ENCODE measurements at regions not wholly inside any gene's neighbourhood (a gene's known extent, or its start where the extent isn't known, plus 50 kb on each side); places are given as distances from the start of the nearest gene placed in this dataset.
"Not testable (repeated sequence)": the region's sequence is repeated elsewhere in the genome, so short reads cannot be mapped to it uniquely, and the experiment has no call there.

- no peak for TF ChIP-seq ZNF274 (IDR thresholded peaks at IDR 0.05; ENCODE audit: low read depth, low read length)
- no peak overlapping the region for H3K4me3 ChIP-seq (ENCODE audit: low read length)
Measured at GRCh38 chr10:44011603-44011981, 362.9 kb upstream of the ZNF32 start.

DNA sequence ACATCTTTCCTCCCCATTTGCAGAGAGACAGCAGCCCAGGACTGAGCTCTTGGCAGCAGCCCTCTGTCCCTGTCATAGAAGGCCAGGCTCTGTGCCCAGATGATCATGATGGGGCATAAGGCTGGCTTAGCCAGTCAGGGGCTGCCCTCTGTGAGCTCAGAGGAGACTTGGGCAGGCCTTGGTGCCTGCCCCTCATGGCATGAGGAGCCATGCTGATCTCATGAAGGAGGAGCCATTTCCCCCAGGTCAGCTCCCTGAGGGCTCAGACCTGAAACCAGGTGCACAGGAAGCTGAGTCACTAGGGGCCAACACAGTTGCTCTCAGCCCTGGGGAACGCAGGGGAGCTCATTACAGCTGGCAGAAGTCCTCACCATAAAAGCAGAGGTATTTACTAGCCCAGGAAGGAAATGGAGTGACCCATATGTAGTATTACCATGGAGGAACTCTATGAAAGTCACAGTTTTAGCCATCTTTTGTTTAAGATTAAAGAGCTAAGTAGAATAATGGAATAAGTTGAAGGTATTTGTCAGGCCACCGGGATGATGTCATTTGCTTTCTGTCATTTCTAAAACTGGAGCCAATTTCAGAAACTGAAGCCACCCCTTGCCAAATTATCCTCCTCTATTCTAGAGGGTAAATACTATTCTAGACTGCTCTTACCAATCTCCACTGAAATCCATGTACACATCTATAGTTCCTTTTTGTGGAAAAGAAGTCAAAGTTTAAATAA, 362.4 kb upstream of the ZNF32 start:
- TF ChIP-seq ZNF274 (IDR thresholded peaks at IDR 0.05; ENCODE audit: low read depth, low read length) = no peak
- H3K4me3 ChIP-seq (ENCODE audit: low read length) = no peak overlapping the region

DNA sequence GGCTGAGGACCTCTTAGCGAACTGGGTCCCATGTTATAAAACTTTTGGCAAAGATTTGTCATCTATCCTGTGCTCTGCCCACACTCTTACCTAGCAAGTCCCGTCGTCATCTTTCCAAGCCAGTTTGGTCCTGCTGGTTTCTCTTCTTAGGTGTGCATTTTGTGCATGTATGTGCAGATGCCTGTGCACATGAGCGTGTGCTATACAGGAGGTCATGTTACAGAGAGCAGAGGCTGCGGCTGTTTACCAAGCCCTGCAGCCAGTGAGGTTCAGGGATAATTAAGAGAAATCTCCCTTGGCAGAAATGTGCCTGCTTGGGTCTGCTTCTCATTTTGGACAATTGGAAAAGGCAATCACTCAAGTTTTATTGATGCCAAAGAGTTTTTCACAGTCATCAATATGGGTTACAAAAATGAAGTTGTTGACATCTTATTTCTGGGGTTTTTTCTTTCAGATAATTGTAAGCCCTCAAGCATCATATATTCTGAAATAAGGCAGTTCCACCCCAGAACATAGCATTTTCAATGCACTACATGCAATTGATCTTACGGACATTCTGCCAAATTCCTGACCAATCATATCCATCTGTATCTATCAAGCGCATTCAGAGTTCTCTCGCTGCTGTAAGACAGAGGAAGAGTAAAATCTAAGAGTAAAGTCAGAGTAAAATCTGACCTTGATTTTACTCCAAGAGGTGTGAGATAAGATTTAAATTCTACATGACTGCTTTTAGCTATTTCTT, 361.4 kb upstream of the ZNF32 start:
- TF ChIP-seq ZNF274 (IDR thresholded peaks at IDR 0.05; ENCODE audit: low read depth, low read length) = no peak
- H3K4me3 ChIP-seq (ENCODE audit: low read length) = no peak overlapping the region

GRCh38 chr10:44008917-44009709, 360.4 kb upstream of the ZNF32 start:
- no peak for TF ChIP-seq ZNF274 (IDR thresholded peaks at IDR 0.05; ENCODE audit: low read depth, low read length)
- H3K4me3 ChIP-seq (ENCODE audit: low read length) = no peak overlapping the region

DNA sequence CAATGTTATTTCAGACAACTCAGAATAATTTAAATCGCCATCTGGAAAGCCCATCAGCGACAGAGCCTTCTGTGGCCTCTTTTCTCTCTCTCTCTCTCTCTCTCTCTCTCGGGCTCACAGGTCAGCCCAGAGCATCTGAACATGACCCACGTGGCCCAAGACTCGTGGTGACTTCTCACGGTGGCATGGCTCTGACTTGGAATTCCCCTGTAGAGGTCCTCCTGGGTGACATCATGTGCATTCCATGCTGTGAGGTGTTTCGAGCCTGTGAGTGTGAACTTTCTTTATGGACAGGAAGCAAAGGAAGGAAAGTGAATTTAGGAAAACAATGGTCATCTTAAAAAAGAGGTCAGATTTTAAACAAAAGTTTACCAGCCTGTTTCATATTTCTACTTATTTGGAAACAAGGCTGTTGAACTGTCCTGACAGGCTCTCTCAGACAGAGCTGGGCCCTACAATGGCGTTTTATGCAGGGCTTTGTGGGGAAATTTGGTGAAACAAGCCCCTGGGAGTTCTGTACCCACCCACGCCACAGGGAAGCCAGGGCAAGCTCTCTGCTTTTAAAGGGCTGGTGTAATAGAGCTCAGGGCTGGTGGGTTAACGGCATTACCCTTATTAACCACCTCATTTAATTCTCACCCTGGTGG, 359.7 kb upstream of the ZNF32 start:
- no peak for TF ChIP-seq ZNF274 (IDR thresholded peaks at IDR 0.05; ENCODE audit: low read depth, low read length)
- no peak overlapping the region for H3K4me3 ChIP-seq (ENCODE audit: low read length)

- TF ChIP-seq ZNF274 (IDR thresholded peaks at IDR 0.05; ENCODE audit: low read depth, low read length) = no peak
- no peak overlapping the region for H3K4me3 ChIP-seq (ENCODE audit: low read length)
Measured at GRCh38 chr10:44006771-44007170, 358.1 kb upstream of the ZNF32 start.

GRCh38 chr10:44005788-44006099, 357.1 kb upstream of the ZNF32 start:
- no peak overlapping the region for H3K4me3 ChIP-seq (ENCODE audit: low read length)
- no peak for TF ChIP-seq ZNF274 (IDR thresholded peaks at IDR 0.05; ENCODE audit: low read depth, low read length)

GRCh38 chr10:44004913-44005787, 356.5 kb upstream of the ZNF32 start:
- TF ChIP-seq ZNF274 (IDR thresholded peaks at IDR 0.05; ENCODE audit: low read depth, low read length) = no peak
- H3K4me3 ChIP-seq (ENCODE audit: low read length) = no peak overlapping the region

DNA sequence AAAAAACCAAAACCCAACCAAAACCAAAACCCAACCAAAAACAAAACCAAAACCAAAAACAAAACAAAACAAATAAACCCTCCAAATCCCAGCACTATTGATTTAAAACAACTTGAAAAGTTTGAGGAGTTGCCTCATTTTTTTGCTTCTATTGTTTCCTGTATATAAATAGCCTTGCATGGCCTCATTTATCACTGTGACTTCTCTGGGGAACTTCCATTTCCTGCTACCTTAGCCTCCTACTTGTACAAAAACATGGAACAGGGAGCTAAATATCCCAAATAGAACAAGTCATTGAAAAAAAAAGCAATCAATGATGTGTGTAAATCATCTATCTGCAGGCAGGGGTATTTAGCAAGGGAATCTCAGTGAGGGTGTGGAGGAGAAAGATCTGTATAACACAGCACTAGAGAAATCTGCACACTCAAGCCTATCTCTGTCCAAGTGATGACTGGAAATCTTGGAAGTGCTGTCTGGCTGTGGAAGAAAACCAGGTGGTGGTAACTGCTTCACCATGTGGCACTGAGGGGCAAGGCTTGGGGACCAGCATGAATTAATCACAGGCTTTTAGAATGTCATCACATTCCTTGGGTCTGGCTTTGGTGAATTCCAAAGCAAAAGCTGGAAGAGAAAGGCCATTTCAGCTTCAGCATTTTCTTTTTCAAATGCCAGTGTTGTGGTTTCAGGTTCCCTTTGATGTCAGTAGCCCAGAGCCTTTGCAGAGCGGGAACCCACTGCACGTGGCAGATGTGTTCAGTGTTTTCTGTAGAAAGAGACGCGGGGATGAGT, 349.5 kb upstream of the ZNF32 start:
- no peak for TF ChIP-seq ZNF274 (IDR thresholded peaks at IDR 0.05; ENCODE audit: low read depth, low read length)
- no peak overlapping the region for H3K4me3 ChIP-seq (ENCODE audit: low read length)

DNA sequence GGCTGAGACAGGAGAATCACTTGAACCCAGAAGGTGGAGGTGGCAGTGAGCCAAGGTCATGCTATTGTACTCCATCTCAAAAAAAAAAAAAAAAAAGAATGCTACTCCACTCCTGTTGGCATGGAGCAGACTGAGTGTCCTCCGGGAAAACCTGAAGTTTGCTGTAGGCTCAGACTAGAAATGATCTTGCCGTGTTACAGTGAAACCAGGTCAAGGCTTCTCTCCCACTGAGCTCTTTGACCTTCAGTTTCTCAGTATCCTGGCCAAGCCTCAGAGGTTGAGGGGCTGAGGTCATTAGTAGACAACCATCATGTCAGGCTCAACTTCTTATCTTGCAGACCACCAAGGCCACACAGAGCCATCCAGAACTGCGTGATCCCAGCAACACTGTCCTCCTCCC, 348.6 kb upstream of the ZNF32 start:
- no peak for TF ChIP-seq ZNF274 (IDR thresholded peaks at IDR 0.05; ENCODE audit: low read depth, low read length)
- no peak overlapping the region for H3K4me3 ChIP-seq (ENCODE audit: low read length)

DNA sequence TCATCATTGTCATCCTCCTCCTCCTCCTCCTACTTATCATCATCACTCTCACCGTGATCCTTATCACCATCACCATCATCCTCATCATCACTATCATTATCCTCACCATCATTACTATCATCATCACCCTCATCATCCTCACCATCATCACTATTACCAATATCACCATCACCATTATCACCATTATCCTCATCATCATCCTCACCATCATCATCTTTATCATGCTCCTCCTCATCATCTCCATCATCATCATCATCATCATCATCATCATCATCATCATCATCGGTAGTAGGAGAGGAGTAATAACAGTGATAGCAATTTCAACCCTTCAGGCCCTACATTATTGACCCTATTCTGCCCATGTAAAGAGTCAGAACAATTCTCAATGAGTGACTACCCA, 345.9 kb upstream of the ZNF32 start:
- H3K4me3 ChIP-seq (ENCODE audit: low read length) = no peak overlapping the region
- TF ChIP-seq ZNF274 (IDR thresholded peaks at IDR 0.05; ENCODE audit: low read depth, low read length) = no peak

- not testable (repeated sequence) for H3K4me3 ChIP-seq (ENCODE audit: low read length)
Measured at GRCh38 chr10:43992816-43993215, 344.1 kb upstream of the ZNF32 start.

DNA sequence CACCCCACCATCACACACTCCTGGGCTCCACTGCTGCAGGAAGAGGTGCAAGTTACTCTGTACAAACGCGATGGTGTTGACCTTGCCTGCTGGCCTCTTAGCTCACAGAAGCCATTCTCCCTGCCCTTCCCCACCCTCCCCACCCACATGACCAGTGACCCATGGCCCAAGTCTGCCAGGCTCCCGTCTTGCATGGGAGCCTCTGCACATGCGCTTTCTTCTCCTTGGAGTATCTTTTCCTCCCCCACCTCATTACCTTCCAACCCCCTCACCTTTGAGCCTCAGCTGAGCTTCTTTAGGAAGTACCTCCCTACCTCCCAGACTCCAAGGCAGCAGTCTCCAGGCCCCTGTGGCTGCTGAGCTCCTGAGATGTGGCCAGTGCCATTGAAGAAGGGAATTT, 337.7 kb upstream of the ZNF32 start:
- no peak for TF ChIP-seq ZNF274 (IDR thresholded peaks at IDR 0.05; ENCODE audit: low read depth, low read length)

More for the DNA sequence above, 337.7 kb upstream of the ZNF32 start:
- H3K4me3 ChIP-seq (ENCODE audit: low read length) = no peak overlapping the region

All from GM08714 (cell line).